Right lung (tissue), 2 donors: ENCODE measurements at regions not wholly inside any gene's neighbourhood (a gene's known extent, or its start where the extent isn't known, plus 50 kb on each side); places are given as distances from the start of the nearest gene placed in this dataset.

Source experiments
- DNase-seq, 2 donors: peaks; one replicate each; pipeline ENCODE4 v3.0.0-alpha.2; 2013

DNA sequence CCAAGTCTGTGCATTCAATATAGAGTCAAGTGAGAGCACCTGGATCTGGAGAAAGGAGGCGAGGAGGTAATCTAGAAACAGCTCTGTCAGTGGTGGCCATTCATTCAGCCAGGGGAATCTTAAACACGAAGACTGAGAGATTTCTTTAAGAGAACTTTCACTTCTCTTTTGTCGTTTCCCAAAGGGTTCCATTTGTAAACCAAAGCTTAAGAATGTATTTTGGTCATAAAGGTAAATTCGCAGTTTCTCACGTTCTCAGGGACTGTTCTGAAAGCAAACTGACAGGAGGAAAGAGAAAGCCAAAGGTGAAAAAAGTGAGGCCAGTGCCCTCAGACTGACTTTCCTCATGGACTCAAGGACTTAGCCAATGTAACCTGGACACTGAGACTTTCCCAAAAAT is 513.5 kb downstream of the CMPK2 start:
- no peak for DNase-seq

- DNase-seq: peak; percentile 30 to 34
These were observed 512.7 kb downstream of the CMPK2 start for GRCh38 chr2:6352906-6353515.

- no peak for DNase-seq
These were observed 512.0 kb downstream of the CMPK2 start for GRCh38 chr2:6353669-6354068.

DNA sequence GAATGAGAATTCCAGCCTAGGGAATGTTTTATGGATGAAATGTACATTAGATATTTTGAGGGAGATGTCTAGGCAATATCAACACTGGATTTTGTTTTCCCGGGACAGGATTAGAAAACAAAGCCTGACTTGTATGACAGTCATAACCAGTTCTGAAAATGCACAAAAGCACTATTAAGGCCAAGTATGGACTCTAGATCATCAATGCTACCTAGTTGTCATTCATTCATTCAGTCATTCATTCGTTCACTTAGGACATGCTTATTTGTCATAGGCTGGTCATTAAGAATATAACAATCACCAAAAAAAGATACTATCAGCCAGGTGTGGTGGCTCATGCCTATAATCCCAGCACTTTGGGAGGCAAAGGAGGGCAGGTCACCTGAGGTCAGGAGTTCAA is 511.2 kb downstream of the CMPK2 start:
- no peak for DNase-seq

GRCh38 chr2:6355886-6356761 is 509.6 kb downstream of the CMPK2 start:
- DNase-seq: no peak

GRCh38 chr2:6358546-6358945 is 507.2 kb downstream of the CMPK2 start:
- no peak for DNase-seq

GRCh38 chr2:6358985-6359384 is 506.7 kb downstream of the CMPK2 start:
- no peak for DNase-seq

- DNase-seq: no peak
These were observed 505.7 kb downstream of the CMPK2 start for GRCh38 chr2:6359964-6360363.

DNA sequence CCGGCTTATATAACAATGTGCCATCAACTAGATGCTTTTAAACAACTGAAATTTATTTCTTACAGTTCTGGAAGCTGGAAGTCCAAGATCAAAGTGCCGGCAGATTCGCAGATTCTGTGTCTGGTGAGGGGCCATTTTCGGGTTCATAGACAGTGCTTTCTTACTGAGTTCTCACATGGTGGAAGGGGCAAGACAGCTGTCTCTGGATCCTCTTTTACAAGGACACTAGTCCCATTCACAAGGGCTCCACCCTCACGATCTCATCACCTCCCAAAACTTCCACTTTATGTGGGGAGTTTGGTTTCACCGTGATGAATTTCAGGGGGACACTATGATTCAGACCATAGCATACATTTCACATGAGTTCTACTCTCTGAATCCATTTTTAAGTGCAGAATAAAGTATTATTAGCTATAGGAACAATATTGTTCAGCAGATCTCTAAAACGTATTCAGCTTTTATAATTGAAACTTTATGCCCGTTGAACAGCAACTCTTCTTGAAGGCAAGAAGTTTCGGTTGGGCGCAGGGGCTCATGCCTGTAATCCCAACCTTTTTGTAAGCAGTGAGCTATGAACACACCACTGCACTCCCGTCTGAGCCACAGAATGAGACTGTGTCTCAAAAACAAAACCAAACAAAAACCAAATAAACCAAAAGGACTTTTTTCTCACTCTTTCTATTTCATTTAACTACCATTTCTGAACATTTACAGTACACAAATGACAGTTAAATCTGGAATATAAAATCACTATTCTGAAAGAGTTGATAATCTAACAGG is 502.8 kb downstream of the CMPK2 start:
- DNase-seq: no peak

- no peak for DNase-seq
These were observed 497.4 kb downstream of the CMPK2 start for GRCh38 chr2:6368281-6368680.

DNA sequence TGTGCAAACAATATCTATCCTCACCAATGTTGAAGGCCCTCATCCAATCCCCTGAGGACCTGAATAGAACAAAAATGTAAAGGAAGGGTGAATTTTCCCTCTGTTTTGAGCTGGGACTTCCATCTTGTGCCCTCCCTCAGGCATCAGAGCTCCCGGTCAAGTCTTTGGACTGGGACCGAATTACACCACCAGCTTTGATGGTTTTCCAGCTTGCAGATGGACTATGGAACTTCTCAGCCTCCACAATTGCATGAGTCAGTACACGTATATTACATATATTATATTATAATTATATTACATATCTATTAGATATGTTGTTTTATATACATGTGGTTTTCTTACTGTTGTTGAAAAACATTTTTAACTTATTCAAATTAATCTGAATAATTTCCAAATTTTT is 496.4 kb downstream of the CMPK2 start:
- no peak for DNase-seq

DNA sequence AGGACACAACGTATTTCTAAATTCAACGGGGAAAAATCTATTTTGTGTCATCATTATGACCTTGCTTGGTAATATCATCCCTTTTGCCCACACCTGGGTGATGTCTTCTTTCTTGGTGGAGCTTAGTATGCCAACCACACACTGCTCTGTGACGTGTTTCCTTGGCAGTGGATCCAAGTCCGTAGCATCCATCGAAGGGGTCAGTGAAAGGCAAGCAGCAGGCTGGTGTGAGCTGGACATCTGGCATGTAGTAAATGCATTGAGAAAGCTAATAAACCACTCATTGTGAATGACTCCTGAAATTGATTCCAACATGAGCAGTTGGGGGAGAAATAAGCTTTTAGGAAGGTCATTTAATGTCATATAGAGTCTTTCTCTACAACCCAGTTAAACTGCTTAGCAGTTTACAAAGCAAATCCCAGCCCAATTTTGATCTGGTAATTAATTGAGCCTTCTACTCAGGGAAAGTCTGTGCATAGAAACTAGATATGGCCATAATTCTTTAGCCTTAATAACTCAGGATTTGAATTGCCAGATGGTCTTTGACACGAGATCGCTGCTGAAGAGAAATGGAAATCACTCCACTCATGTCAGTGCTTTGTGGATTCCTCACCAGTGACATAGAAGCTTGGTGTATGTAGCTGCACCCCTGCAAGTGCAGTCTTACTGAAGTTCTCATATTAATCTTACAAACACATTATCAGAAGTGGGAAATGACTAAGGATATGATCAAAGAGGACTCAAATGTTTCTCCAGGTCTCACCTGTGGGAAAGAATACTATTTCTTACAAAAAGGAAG is 494.8 kb downstream of the CMPK2 start:
- DNase-seq: no peak

DNA sequence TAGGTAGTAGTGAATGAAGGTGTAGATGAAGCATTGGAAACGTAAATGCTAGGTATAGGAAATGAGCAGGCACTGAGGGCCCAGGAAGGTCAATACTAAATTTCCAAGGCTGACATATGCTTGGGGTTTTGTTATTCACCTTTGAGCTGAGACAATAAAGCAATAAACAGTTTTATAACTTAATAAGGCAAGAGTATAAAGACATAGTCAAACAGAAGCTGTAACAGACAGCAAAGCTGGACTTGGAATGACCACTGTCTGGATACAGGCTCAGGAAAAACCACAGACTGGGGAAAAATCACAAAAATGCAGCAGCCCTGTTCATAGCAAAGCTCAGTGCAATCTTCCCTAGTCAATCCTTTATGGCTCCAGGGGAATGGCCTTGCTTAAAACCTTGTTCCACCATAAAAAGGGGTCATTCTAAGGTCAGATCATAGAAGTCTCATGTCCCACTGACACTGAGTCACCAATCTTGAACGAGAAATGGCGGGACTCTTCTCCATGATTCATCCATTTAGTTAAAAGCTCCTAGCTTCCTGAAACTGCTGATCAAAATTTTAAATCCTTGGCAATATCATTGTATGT is 493.3 kb downstream of the CMPK2 start:
- DNase-seq: no peak

DNA sequence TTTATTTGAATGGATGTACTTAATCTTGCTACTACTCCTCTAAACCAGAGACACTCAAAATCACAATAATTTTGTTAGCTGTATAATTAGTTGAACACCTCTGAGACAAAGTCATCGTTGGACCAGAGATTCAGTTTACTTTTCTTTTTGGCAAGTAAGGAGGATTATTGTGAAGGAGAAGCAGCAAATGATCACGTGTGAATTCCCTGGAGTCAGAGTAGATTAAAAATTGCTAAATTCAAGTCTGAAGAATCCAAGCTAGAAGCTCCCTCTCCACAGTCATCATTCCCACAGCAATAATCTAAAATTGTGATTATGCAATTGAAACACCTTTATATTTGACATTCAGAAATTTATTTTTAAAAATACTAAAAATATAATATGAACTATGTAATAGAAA is 484.4 kb downstream of the CMPK2 start:
- DNase-seq: no peak

DNA sequence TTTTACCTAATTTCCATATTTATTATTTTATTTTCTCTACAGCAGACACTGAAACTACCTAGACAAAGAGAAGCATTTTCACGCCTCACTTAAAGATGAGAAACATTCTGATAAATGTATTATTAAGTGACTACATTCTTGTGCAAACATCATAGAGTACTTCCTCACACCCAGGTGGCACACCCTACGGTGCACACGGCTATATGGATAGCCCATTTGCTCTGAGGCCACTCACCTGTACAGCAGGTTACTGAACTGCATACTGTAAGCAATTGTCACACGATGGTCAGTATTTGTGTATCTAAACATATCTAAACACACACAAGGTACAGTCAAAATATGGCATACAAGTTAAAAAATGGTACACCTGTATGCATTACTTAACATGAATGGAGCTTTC is 481.4 kb downstream of the CMPK2 start:
- no peak for DNase-seq

DNA sequence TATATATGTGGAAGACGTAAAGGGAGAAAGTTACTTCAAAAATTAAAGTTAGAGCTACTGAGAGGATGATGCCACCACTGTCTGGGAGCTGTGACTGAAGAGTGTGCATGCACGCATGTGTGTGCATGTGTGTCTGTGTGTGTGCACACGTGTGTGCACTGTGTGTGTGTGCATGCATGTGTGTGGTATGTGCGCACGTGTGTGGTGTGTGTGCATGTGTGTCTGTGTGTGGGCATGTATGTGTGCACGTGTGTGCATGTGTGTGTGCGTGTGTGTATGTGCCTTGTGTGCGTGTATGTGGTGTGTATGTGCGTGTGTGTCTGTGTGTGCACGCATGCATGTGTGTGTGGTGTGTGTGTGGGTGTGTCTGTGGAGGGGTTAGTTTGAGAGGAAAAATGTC is 473.4 kb downstream of the CMPK2 start:
- no peak for DNase-seq

DNA sequence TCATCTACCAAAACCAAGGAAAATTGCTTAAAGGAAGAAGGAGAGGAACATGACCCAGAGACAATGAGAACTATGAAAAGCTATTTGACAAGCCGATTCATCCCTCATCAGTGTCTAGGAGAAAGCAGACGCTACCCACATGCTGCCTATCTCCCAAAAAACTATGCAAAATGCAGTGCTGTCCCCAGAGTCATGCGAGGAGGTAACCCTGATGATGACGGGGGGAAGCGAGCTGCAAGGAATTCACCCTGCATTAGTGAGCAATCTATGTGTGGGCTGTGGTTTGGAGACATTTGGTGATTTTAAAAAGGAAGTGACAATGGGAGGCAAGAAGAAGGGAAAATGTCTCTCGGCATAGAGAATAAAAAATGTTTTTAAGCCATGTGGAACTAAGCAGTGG is 472.7 kb downstream of the CMPK2 start:
- no peak for DNase-seq

DNA sequence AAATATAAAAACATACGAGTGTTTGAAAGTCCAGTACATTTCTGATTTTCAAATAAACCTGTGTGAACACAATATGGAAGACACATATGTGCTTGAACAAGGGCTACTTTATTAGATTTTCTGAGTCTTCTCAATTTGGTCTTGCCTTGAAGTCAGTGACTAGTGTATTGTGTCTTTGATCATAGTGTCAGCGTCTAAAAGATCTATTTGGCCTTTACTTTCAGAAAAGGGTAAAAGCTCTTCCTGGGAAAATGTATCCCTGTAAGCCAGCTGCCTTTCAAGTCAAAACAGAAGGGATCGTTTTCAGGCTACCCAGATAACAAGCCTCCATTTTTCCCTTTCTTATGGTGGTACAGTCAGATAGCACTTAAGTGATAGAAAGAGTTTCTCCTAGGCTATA is 471.9 kb downstream of the CMPK2 start:
- no peak for DNase-seq

- DNase-seq: no peak
These were observed 471.4 kb downstream of the CMPK2 start for GRCh38 chr2:6394276-6394675.

GRCh38 chr2:6398421-6398820 is 467.3 kb downstream of the CMPK2 start:
- no peak for DNase-seq

DNA sequence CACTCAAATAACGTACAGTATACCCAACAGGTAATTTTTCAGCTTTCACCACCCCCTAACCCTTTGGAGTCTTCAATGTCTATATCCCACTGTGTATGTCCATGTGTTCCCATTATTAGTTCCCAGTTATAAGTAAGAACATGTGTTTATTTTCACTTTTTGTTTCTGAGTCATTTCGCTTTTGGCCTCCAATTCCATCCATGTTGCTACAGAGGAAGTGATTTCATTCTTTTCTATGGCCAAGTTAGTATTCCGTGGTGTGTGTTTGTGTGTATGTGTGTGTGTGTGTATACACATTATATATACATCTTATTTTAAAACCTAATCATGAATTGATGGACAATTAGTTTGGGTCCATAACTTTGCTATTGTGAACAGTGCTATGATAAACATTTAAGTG is 464.4 kb downstream of the CMPK2 start:
- DNase-seq: no peak

DNA sequence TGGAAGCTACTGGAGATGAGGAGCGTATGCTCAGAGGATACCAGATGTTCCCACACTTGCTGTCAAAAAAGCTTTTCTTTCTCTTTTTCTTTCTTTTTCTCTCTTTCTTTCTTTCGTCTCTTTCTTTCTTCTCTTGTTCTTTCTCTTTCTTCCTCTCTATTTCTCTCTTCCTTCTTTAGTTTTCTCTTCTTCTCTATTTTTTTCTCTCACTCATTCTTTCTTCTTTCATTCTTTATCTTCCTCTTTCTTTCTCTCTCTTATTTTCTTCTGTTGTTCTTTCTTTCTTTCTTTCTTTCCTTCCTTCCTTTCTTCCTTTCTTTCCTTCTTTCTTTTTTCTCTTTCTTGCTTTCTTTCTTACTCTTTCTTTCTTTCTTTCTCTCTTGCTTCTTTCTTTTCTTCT is 457.6 kb downstream of the CMPK2 start:
- no peak for DNase-seq
